WTC11 (cell line): ENCODE measurements at regions not wholly inside any gene's neighbourhood (a gene's known extent, or its start where the extent isn't known, plus 50 kb on each side); places are given as distances from the start of the nearest gene placed in this dataset.

Experiments used
- NFATC4 ChIP-seq: fragments of 250-450 bp; sonication (Bioruptor Pico); IDR thresholded peaks from 2 replicates; pipeline ENCODE4 v1.9.0; 2021; ENCODE audit warnings: mild to moderate bottlenecking
- ZNF121 ChIP-seq: sonication (generic); formaldehyde crosslinking; IDR thresholded peaks from 2 replicates; pipeline ENCODE4 v1.8.0; 2023; ENCODE audit warnings: missing genetic modification reagents
- ZNF317 ChIP-seq: sonication (generic); formaldehyde crosslinking; IDR thresholded peaks from 2 replicates; pipeline ENCODE4 v1.8.1; 2023; ENCODE audit warnings: low read depth, mild to moderate bottlenecking, moderate library complexity, missing genetic modification reagents, borderline replicate concordance
- TF ChIP-seq, protein P1 (sequence below): sonication (generic); formaldehyde crosslinking; IDR thresholded peaks from 2 replicates; pipeline ENCODE4 v1.8.0; 2023; ENCODE audit warnings: missing genetic modification reagents
- TF ChIP-seq, protein P2 (sequence below): sonication (generic); formaldehyde crosslinking; IDR thresholded peaks from 2 replicates; pipeline ENCODE4 v1.8.0; 2023; ENCODE audit warnings: mild to moderate bottlenecking, missing genetic modification reagents
- TF ChIP-seq, protein P3 (sequence below): fragments of 200-600 bp; IDR thresholded peaks from 2 replicates; pipeline ENCODE4 v1.8.0; 2022; ENCODE audit warnings: antibody characterized with exemption
- TF ChIP-seq, protein P4 (sequence below): sonication (generic); formaldehyde crosslinking; IDR thresholded peaks from 2 replicates; pipeline ENCODE4 v1.8.0; 2022; ENCODE audit warnings: mild to moderate bottlenecking, missing genetic modification reagents

DNA sequence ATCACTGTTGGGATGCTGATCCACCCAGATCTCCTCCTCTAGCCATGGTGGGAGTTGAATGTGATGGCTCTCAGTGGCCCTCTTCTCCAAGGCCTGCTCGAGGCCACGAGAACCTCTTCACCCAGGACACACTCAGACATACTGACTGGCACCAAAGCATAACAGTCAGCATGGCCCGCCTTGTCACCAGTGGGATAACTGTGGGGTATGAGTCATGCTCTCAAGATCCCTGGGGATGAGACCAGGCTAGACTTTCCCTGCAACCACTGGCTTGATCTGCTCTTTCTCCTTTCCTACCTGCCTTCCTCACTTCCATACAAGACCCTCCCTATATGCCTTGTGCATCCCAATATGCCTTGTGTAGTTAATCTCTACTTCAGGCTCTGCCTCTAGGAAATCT is 66.8 kb downstream of the RIN2 start:
- TF ChIP-seq, protein P1, sequence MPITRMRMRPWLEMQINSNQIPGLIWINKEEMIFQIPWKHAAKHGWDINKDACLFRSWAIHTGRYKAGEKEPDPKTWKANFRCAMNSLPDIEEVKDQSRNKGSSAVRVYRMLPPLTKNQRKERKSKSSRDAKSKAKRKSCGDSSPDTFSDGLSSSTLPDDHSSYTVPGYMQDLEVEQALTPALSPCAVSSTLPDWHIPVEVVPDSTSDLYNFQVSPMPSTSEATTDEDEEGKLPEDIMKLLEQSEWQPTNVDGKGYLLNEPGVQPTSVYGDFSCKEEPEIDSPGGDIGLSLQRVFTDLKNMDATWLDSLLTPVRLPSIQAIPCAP (CRISPR knock-in tag) = no peak
- TF ChIP-seq ZNF121 (CRISPR knock-in tag) (no peak), ZNF317 (CRISPR knock-in tag) (no peak), NFATC4 (CRISPR knock-in tag) (no peak)
- TF ChIP-seq, protein P2, sequence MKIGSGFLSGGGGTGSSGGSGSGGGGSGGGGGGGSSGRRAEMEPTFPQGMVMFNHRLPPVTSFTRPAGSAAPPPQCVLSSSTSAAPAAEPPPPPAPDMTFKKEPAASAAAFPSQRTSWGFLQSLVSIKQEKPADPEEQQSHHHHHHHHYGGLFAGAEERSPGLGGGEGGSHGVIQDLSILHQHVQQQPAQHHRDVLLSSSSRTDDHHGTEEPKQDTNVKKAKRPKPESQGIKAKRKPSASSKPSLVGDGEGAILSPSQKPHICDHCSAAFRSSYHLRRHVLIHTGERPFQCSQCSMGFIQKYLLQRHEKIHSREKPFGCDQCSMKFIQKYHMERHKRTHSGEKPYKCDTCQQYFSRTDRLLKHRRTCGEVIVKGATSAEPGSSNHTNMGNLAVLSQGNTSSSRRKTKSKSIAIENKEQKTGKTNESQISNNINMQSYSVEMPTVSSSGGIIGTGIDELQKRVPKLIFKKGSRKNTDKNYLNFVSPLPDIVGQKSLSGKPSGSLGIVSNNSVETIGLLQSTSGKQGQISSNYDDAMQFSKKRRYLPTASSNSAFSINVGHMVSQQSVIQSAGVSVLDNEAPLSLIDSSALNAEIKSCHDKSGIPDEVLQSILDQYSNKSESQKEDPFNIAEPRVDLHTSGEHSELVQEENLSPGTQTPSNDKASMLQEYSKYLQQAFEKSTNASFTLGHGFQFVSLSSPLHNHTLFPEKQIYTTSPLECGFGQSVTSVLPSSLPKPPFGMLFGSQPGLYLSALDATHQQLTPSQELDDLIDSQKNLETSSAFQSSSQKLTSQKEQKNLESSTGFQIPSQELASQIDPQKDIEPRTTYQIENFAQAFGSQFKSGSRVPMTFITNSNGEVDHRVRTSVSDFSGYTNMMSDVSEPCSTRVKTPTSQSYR (CRISPR knock-in tag) = no peak
- TF ChIP-seq, protein P3, sequence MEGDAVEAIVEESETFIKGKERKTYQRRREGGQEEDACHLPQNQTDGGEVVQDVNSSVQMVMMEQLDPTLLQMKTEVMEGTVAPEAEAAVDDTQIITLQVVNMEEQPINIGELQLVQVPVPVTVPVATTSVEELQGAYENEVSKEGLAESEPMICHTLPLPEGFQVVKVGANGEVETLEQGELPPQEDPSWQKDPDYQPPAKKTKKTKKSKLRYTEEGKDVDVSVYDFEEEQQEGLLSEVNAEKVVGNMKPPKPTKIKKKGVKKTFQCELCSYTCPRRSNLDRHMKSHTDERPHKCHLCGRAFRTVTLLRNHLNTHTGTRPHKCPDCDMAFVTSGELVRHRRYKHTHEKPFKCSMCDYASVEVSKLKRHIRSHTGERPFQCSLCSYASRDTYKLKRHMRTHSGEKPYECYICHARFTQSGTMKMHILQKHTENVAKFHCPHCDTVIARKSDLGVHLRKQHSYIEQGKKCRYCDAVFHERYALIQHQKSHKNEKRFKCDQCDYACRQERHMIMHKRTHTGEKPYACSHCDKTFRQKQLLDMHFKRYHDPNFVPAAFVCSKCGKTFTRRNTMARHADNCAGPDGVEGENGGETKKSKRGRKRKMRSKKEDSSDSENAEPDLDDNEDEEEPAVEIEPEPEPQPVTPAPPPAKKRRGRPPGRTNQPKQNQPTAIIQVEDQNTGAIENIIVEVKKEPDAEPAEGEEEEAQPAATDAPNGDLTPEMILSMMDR = no peak
- TF ChIP-seq, protein P4, sequence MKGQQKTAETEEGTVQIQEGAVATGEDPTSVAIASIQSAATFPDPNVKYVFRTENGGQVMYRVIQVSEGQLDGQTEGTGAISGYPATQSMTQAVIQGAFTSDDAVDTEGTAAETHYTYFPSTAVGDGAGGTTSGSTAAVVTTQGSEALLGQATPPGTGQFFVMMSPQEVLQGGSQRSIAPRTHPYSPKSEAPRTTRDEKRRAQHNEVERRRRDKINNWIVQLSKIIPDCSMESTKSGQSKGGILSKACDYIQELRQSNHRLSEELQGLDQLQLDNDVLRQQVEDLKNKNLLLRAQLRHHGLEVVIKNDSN (CRISPR knock-in tag) = no peak
